HG03558 (cell line): ENCODE measurements at regions not wholly inside any gene's neighbourhood (a gene's known extent, or its start where the extent isn't known, plus 50 kb on each side); places are given as distances from the start of the nearest gene placed in this dataset.
"Not testable (repeated sequence)": the region's sequence is repeated elsewhere in the genome, so short reads cannot be mapped to it uniquely, and the experiment has no call there.

Experiments used
- ATAC-seq: cut with Tn5 transposase; IDR thresholded peaks from one replicate; pipeline ENCODE4 v1.9.1; 2021; ENCODE audit warnings: moderate number of reproducible peaks; ENCODE audit not compliant: unreplicated experiment; ENCODE audit errors: extremely low read depth

GRCh38 chr11:110514967-110515366 lies 85.2 kb downstream of the FDX1 start:
- no peak for ATAC-seq

- not testable (repeated sequence) for ATAC-seq
Observed at GRCh38 chr11:110517381-110517780, 87.6 kb downstream of the FDX1 start.

- no peak for ATAC-seq
Observed at GRCh38 chr11:110518809-110519514, 89.2 kb downstream of the FDX1 start.

- no peak for ATAC-seq
Observed at GRCh38 chr11:110519796-110520195, 90.0 kb downstream of the FDX1 start.

- no peak for ATAC-seq
Observed at GRCh38 chr11:110522471-110522870, 92.7 kb downstream of the FDX1 start.

- no peak for ATAC-seq
Observed at GRCh38 chr11:110524238-110524637, 94.5 kb downstream of the FDX1 start.

GRCh38 chr11:110525883-110526282 lies 96.1 kb downstream of the FDX1 start:
- ATAC-seq = peak; percentile 57

- ATAC-seq = peak; percentile 33
Observed at GRCh38 chr11:110526323-110526722, 96.6 kb downstream of the FDX1 start.
